ENCODE measurements at regions not wholly inside any gene's neighbourhood (a gene's known extent, or its start where the extent isn't known, plus 50 kb on each side); places are given as distances from the start of the nearest gene placed in this dataset.

GRCh38 chr1:38187552-38187951 lies 141.0 kb upstream of the POU3F1 start:
- TF ChIP-seq CTCF (conservative IDR thresholded peaks at IDR 0.05; ENCODE audit: low read length) (no peak), EZH2phosphoT487 (IDR thresholded peaks at IDR 0.05; ENCODE audit: borderline replicate concordance, low read depth, low read length) (no peak)
